GM18868 (cell line): ENCODE measurements at regions not wholly inside any gene's neighbourhood (a gene's known extent, or its start where the extent isn't known, plus 50 kb on each side); places are given as distances from the start of the nearest gene placed in this dataset.
A peak's percentile ranks its signal among the peaks of the same experiment; 100 is the strongest.
"Not testable (repeated sequence)": the region's sequence is repeated elsewhere in the genome, so short reads cannot be mapped to it uniquely, and the experiment has no call there.

Experiments
- ATAC-seq: cut with Tn5 transposase; IDR thresholded peaks from one replicate; pipeline ENCODE4 v1.9.1; 2021; ENCODE audit warnings: mild to moderate bottlenecking, moderate library complexity; ENCODE audit not compliant: unreplicated experiment

DNA sequence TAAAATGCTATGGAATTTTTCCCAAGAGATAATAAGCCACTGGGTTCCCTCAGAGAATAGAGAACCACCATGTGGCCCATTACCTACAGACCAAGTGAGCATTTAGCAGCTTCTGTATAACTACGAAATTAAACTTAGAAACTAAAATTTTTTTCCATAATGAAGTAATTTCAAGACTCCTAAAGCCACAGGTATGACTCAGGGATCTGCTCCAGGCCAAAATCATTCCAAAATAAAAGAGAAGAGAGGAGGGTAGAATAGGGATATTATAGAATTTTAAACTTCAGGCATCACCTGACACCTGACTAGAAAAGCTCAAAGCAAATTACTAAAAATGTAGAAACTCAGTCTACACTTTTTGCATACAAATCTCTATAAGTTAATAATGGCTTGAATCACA is 108.9 kb upstream of the DST start:
- no peak for ATAC-seq

DNA sequence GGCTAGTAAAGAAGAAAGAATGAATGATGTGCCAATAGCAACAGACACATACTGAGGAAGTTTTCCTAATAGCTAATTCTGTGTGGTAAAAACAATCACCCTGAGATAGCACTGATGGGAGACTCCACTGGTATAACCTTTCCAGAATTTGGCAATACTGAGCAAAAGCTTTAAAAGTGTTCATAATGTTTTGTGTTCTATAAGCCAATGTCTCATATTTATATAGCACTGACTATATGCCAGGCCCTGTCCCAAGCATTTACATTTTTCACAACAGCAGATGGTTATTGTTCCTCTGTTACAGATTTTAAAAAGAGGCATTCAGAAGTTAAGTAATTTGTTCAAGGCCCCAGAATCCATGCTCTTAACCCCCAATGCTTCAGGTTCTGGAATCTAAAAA is 108.0 kb upstream of the DST start:
- no peak for ATAC-seq

DNA sequence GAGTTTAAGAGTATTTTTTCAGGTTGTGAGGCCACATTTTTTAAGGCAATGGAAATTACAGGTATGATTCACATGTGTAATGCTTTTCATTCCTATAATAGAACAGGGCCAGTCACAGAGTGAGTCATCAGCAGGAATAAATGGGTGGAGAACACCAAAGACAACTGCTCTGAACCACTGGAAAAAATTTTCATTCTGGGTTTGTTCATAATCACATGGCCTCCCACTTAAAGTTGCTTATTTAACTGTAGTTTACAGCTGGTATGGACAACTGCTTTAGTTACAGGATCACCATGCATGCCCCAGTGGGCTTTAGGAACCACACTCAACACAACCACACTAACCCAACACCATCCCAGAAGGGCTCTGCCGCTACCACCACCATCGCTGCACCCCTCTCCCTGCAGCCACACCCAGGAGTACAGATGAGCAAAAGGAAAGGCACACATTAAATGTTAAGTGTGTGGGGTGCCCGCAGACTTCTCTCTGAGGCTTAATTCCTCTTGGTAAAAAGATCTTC is 107.0 kb upstream of the DST start:
- no peak for ATAC-seq

DNA sequence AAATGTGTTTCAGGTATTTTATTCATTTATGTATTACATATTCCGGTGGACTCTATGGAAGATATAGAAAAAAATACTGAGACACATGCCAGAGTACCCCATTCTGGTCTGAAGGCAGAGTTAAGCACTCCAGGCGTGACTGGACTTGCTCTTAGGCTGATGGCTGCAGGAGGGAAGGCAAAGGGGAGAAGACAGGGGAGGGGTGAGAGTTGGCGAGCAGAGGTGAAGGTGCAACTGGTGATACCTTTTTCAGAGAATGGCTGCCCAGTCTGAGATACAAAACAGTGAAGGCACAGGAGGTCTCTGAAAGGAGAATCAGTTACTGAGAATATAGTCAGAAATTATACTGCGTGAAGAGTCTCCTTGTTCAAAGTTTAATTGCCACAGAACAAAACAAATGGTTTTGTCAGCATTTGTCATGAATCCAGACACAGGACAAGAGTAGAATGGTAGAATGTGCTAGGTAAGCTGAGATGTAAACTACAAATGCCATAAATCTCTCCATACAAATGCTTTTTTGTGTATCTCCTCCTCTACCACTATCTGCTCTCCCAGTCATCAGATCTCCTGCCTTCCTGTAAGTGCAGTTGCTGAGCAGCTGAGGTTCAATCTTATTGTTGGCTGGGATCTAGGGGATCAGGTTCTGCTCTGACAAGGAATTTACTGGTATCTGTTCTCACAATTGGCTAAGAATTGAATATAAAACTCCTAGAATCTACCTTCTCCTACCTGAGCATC is 104.2 kb upstream of the DST start:
- no peak for ATAC-seq

DNA sequence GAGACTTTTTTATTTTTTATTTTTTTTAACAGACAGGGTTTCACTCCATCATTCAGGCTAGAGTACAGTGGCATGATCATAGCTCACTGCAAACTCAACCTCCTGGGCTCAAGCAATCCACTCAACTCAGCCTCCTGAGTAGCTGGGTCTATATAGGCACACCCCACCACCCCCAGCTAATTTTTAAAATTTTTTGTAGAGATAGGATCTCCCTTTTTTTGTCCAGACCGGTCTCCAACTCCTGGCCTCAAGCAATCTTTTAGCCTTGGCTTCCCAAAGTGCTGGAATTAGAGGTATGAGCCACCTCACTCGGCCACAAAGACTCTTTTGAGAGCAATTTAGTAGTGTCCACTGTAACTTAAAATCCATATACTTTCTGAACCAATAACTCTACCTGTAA is 103.3 kb upstream of the DST start:
- ATAC-seq = no peak

DNA sequence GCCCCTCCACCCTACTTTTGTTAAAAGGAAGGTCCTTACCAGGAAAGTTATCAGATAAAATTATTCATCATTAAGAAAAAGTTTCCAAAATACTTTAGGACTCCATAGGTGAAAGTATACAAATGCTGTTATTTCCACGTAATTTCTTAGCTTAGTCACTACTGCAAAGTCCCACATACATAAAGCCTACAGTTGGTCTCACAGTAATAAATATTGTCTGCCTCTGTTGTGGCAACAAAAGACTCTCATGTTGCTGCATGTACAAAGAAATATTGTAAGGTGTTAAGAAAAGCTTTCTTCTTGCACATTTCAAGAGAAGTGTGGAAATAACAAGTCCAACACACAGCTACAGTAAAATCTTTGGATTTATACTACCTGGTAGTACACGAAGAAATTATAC is 102.4 kb upstream of the DST start:
- ATAC-seq = no peak

DNA sequence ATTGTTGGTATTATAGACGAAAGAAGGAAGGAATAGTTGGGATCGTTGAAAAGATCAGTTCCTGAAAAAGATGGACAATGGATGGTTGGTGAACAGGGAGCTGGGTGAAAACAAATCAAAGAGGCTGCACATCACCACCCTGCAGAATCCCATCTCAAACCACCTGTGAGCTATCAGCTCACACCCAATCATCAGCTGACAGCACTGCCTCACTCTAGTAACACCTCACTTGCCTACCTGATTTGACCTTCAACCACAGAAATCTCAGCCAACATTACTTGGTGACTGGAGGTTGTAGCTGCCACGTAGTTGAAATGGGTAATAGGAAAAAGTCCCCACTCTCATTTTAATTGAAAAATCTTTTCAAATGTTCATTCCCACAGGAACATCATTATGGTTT is 101.8 kb upstream of the DST start:
- peak; percentile 47 for ATAC-seq

DNA sequence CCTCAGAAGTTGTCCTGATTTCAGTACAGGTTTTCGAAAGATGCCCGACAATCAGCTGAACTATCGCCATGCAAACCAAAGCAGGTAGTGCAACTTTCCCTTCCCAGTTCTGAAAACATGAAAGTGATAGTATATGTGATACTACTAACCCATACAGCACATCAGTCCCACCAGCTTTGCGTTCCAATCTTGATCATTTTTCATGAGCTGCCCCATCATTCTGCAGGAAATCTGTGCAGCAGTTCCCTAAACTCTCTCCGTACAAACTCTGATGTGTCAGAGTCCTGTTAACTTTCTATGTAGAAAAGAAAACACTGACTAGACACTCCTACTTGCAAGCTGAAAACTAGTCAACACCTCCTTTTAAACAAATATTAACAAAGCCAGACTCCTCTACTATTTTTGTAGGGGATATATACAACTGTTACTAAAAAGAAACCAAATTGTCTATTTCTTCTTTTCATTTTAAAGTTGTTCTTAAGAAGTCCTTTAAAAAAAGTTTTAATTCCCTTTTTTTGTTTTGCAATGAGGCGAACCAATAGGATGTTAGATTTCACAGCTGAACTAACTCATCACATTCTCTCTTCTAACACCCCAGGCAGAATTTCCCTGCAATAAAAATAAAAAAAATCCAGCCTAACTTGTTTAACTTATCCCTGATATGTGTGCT is 99.6 kb upstream of the DST start:
- peak; percentile 67 for ATAC-seq

DNA sequence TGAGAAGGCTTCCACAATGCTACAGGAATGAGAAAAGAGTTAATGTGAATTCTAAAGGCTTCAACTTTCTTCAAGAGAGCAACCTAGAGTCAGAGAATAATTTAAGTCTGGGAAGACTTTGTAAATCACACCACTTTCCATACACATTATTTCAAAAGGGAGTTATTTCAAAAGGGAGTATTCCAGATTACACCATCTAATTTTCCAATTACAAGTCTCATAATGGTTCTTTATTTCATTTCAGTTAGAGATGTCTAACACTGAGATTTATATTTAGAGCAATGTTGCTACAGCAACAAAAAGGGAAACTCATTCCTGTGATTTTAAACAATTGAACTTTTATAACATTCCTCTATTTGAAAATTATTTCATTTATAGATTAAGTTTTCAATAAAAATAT is 98.8 kb upstream of the DST start:
- ATAC-seq = no peak

DNA sequence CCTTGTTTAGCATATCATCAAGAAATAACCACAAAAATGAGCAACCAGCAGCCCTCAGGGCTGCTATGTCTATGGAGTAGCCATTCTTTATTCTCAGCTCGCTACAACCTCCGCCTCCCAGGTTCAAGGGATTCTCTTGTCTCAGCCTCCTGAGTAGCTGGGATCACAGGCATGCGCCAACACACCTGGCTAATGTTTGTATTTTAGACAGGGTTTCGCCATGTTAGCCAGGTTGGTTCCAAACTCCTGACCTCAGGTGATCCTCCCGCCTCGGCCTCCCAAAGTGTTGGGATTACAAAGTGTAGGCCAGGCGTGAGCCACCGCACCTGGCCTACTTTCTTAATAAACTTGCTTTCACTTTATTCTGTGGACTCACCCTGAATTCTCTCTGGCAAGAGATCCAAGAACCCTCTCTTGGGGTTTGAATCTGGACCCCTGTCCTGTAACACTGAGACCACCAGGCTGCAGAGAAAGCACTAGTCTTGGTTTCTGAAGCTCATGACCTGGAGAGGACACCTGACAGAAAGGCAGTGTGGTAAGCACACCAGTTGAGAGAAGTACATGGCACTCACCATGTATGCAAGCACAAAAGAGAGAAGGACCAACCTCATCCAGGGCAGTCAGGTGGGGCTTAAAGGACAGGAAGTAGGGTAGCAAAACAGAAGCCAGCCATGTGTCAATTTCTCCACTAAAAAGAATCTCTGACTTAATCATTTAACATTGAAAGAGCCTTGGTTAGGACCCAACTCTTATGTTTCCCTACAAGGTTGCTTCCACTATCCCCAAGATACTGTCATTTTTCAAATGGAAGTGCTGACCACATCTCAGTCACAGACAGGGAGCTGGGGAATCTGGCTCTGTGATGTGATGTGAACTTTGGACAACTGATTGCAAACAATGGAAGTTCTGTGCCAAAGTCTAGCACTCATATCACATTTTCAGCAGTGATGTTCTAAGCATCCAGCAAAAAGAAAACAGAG is 97.4 kb upstream of the DST start:
- no peak for ATAC-seq

DNA sequence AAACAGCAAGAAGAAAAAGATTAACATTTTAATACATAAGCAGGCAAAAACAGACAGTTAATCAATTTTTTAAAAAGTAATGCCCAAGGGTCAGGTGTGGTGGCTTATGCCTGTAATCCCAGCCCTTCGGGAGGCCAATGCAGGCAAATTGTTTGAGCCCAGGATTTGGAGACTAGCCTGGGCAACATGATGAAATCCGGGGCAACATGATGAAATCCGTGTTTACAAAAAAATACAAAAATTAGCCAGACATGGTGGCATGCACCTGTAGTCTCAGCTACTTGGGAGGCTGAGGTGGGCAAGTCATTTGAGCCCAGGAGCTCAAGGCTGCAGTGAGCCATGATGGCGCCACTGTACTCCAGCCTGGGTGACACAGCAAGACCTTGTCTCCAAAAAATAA is 94.1 kb upstream of the DST start:
- ATAC-seq = no peak

DNA sequence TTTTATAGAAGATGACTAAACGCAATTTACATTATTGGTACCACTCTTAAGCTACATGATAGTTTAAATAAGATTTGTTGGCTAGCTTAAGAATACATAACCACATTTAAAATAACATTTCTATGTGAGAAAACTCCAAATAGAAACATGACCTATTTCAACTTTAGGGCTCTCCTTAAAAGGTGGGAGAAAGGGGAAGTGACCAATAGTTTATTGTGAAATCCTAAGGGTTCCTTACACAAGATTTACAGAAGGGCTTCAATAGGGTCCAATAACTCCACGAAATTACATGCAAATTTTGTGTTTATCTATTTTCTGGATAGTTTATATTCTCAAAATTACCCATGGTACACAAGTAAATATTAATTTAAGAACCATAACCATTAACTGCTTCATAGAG is 91.6 kb upstream of the DST start:
- ATAC-seq = no peak

DNA sequence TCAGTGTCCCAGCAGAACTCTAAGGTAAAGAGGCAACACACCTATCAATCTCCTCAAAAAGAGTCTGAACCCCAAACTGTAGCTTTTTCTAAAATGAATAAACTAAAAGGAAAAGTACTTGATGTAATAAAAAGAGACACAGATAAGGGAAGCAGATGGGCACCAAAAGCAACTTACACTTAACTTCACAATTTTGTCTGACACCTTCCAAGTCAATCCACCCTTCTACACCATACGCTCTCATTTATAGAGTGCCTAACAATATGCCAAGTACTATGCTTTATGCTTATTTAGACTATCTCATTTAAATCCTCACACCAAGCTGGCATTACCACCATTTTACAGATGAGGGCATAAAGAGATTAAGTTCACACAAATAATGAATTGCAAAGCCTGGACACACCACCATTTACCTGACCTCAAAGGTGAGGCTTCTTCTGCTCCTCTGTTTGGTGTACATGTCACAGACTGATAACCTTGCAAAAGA is 90.6 kb upstream of the DST start:
- ATAC-seq = no peak

DNA sequence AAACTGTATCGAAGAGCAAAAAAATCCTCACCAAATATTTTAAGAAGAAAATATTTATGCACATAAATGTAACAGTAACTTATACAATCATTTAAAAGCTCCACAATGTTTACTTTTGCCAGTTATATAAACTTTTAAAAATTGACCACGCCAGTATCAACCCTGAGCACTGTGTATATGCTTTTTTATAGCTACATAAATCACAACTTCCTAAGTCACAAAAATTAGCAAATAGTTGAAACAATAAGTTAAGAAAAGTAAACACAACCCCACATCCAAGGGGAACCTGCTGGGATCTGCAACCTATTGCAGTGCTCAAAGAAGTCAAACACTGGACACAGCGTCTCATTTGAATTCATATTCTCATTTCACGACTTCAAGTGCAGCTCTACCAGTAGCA is 89.8 kb upstream of the DST start:
- no peak for ATAC-seq

DNA sequence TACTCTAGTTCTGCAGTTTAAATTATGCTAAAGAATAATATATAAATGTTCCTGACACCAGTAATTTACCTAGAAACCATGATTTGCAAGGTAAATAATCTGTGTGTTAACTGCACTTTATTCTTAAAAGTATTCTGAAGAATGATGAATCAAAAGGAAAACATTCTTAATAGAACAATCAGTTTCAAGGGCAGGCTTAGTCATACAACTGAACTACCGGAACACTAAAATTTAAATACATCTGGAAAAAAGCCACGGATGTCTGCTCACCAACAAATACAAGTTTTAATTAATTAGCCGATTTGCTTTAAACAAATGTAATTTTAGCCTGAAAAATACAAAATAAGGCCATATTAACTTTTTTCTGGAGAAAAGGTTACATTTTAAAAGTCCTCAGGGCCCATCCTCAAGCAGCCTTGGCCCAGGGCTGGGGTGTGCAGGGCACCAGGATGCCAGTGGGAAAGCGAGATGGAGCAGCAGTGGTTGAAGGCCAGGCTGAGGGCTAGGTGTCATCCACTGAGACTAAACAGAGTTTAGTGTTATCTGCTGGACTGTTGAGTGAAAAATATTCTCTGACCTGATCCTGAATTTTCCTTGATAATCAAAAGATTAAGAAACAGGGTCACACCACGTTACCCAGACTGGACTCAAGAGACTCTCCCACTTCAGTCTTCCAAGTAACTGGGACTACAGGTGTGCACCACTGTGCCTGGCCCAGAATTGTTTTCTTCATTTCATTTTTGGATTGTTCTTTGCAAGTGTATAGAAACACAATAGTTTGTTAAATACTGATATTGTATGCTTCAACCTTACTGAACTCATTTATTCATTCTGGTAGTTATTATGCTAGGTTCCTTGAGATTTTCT is 88.2 kb upstream of the DST start:
- ATAC-seq = no peak

DNA sequence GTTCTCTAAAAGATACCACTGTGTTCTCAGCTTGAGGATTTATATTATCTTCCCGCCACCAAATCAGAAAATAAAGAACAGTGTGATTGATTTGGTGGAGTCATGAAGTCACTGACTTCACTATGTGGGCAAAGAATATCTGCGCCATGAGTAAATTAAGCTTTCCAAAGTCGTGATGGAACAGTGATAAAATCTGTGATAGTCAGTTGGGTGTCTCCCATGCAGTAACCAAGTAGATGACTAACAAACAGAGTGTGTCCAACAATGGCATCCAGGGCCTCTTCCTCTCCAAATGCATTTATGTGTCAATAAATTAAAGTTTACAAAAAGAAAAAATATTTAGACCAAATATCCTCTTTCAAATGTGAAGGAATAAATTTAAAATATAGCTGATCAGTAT is 87.0 kb upstream of the DST start:
- ATAC-seq = no peak

DNA sequence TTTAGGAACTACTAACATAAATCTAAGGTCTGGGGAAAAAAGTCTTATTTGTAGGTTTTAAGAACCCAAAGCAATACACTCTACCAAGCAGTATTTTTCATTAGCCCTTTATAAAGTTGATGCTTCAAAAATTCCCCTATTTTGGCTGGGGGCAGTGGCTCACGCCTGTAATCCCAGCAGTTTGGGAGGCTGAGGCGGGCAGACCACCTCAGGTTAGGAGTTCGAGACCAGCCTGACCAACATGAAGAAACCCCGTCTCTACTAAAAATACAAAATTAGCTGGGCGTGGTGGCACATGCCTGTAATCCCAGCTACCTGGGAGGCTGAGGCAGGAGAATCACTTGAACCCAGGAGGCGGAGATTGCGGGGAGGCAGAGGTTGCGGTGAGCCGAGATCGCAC is 86.5 kb upstream of the DST start:
- not testable (repeated sequence) for ATAC-seq

DNA sequence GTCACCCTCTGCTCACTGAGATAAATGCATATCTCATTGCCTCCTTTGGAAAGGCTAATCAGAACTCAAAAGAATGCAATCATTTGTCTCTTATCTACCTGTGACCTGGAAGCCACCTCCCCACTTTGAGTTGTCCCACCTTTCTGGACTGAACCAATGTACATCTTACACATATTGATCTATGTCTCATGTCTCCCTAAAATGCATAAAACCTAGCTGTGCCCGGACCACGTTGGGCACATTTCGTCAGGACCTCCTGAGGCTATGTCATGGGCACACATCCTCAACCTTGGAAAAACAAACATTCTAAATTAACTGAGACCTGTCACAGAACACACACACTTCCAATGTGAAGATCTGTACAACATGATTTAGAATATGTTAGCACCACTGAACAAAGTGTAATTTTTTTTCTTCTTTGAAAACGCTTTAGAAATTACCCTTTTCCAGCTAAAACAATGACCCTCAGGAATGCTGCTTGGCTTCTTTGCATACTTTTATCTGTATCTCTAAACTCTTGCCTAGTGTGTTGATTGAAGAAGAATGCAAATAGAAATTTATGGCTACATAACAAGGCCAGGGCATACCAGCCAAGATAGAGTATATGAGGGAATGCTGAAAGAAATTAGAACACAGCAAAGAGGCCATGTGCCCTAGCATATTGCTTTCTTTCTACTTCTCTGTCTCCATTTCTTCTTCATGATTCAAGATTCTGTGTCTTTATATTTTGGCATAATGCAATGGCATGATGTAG is 84.6 kb upstream of the DST start:
- no peak for ATAC-seq

DNA sequence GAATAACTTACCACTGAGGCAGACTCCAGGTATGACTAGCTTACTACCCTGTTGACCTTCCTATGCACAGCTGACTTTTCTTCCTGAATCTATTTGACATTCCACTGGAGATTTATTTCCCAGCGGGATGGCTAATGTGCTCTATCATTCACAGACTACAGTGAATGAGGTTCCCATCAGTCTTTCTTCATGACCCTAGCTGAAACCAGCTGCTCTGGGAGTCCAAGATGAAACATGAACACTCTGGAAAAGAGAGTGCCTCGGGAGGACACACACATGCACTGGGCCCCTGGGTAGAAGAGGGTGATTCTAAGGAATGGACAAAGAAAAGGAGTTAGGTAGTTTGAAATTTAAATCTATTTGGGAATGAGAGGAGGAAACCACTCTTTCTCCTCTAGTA is 82.6 kb upstream of the DST start:
- no peak for ATAC-seq

DNA sequence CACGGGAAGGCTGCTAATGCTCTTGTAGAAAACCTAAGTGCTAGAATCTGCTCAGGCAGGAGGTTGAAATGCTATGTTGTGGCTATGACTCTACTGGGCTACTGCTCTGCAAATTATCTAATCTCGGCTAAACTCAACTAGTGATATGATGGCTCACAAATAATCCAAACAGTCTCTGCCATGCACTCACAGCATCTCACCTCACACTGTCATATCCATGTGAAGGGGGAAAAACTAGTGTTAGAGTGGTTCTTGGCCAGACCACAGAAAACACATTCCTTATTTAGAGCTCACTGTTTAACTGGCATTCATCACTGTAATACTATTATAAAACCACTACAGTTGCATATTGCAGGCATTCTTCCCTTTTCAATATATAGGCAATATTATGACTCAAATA is 81.8 kb upstream of the DST start:
- no peak for ATAC-seq
